VCaP (cell line): ENCODE measurements at regions not wholly inside any gene's neighbourhood (a gene's known extent, or its start where the extent isn't known, plus 50 kb on each side); places are given as distances from the start of the nearest gene placed in this dataset.

ENCODE experiments used
- H3K27ac ChIP-seq: fragments of 450-650 bp; 2 replicates; pipeline ENCODE4 v1.5.1; 2017
- TF ChIP-seq, protein P1 (sequence below): fragments of 450-650 bp; conservative IDR thresholded peaks from 2 replicates; pipeline ENCODE4 v1.5.1; 2017; ENCODE audit warnings: mild to moderate bottlenecking, moderate library complexity

DNA sequence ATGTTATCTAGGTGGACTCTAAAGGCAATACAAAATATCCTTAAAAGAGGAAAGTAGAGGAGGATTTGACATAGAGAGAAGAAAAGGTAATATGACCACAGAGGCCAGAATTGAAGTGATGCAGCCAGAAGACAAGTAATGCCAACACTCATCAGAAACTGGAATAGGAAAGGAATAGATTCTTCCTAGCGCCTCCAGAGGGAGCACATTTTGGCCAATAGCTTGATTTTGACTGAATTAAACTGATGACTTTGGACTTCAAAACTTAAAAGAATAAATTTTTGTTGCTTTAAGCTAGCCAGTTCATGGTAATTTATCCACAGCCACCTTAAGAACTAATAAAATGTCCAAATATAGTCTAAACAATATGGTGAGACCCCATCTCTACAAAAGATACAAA lies 1921.9 kb downstream of the OLFM4 start:
- TF ChIP-seq, protein P1, sequence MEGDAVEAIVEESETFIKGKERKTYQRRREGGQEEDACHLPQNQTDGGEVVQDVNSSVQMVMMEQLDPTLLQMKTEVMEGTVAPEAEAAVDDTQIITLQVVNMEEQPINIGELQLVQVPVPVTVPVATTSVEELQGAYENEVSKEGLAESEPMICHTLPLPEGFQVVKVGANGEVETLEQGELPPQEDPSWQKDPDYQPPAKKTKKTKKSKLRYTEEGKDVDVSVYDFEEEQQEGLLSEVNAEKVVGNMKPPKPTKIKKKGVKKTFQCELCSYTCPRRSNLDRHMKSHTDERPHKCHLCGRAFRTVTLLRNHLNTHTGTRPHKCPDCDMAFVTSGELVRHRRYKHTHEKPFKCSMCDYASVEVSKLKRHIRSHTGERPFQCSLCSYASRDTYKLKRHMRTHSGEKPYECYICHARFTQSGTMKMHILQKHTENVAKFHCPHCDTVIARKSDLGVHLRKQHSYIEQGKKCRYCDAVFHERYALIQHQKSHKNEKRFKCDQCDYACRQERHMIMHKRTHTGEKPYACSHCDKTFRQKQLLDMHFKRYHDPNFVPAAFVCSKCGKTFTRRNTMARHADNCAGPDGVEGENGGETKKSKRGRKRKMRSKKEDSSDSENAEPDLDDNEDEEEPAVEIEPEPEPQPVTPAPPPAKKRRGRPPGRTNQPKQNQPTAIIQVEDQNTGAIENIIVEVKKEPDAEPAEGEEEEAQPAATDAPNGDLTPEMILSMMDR: 0 out of 2 replicates have a peak, but pooled peaks have one; percentile 26
- no peak overlapping the region for H3K27ac ChIP-seq

DNA sequence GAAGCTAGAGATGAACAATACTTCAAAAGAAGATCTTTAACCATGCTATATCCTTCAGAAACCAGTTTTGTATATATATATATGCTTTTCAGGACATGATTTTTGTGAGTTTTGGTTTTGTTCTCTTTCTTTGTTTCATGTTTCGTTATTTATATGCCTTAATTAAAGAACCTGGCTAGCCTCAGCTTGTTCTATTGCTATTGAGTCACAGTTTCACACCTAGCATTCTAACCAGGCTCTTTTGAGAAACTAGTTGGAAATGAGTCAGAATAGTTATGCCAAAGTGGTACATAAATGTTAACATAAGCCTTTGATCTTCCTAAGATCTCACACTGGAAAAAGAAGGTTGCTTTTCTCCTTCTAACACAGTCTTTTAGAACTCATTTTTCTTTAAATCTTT lies 1925.2 kb downstream of the OLFM4 start:
- H3K27ac ChIP-seq: no peak overlapping the region
- TF ChIP-seq, protein P1: no peak

DNA sequence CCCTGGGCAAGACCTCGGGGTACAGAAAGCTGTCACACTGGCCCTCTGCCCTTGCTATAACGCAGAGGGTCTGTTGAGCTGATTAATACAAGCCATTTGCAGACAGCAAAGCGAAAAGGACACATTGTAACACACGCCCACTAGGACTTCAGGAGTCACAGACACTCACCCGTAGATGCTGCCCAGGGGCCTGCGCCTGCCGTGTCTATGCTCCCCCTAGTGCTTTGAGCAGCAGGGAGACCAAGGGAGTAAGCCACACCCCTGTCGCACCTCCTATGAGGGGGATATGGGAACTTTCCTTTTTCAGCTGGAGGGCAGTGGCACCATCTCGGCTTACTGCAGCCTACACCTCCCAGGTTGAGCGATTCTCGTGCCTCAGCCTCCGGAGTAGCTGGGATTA lies 1930.2 kb downstream of the OLFM4 start:
- H3K27ac ChIP-seq: no peak overlapping the region
- TF ChIP-seq, protein P1: no peak

DNA sequence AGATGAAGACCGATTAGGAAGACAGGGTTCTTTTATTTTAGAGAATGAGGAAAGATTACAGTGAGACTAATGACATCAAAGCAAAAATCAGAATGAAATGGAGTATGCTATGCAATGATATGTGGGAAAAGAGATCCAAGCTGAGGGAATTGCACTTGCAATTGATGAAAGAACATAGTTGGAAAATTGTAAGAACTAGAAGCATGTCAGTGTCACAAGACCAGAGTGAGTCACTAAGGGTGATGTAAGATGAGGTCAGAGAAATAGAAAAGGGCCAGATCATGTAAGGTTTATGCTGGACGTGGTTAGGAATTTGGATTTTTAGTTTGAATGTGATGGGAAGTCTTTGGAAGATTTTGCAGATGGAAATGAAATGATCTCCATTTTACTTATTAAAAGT lies 1937.3 kb downstream of the OLFM4 start:
- H3K27ac ChIP-seq: no peak overlapping the region
- TF ChIP-seq, protein P1: no peak

DNA sequence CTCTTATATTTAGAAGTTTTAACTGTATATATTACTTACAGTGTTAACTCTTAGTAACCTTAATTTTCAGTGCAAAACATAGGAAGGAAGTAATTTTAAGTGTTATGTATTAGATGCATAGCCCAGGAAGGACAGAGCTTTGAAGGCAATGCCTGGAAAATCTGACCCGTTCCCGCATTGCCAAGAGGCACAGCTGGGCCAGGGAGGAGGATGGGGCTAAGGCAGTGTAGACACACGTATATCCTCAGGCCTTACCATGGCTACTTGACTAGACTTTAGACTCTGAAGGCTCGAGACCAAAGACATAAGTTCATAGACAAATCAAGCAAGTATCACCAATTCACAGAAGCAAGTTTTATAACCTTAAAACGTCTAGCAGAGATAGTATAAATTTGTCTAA lies 1944.2 kb downstream of the OLFM4 start:
- TF ChIP-seq, protein P1: no peak
- H3K27ac ChIP-seq: no peak overlapping the region

DNA sequence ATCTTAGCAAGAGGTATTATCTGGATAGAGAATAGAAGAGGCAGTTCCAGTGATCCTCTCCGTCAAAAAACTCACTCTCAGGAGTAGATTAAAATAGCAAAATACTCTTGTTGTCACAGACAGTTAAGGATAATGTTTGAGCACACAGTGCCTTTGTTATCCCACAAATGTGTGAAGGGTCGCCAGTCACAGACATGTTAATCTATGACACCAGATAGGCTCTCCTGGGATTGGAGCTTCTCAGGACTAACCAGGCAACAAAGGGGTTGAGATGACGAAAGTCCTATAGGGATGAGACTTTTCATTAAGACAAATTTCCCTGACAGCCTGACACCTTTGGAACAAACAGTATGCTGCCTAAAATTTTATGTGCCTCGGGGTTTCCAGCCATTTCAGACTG lies 1947.1 kb downstream of the OLFM4 start:
- TF ChIP-seq, protein P1: no peak
- H3K27ac ChIP-seq: no peak overlapping the region

DNA sequence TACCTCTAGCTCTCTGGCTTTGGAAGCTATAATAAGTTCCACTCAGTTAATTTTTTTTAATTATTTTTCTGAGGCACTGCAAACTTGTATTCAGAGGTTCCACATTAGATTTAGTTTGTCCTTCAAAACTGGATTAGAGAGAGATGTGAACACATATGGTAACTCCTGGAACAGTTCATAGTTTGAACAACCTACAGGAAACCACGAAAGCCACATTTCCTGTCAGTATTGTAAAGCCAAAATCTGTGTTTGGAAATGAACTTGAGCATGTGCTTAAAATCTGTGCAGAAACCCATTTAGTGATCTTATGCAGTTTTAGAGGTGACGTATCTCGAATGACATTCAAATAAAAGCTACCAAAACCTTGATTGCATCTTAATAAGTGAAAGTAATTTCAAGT lies 1952.0 kb downstream of the OLFM4 start:
- TF ChIP-seq, protein P1: no peak
- H3K27ac ChIP-seq: no peak overlapping the region

DNA sequence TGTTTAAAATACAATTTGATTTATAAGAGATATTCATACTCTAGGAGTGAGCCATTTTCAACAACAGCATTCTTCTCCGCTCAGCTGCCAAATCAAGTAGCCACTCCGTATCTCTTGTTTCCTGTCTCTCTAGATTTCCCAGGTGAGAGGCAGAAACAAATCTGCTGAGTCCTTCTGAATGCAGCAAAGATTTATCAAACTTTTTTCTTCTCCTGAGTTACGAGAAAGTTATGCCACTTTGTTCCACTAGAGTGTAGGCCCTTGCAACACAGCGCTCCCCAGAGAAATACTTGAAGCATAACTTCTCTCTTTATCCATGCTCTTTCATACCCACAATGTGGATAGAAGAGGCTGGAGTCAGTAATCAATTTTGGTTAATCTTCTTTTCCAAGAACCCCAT lies 1960.8 kb downstream of the OLFM4 start:
- TF ChIP-seq, protein P1: no peak
- H3K27ac ChIP-seq: no peak overlapping the region
